Loucy (cell line): ENCODE measurements at regions not wholly inside any gene's neighbourhood (a gene's known extent, or its start where the extent isn't known, plus 50 kb on each side); places are given as distances from the start of the nearest gene placed in this dataset.
A peak's percentile ranks its signal among the peaks of the same experiment; 100 is the strongest.

Experiments used
- H2AFZ ChIP-seq: fragments of 200-600 bp; sonication (generic); 2 replicates; pipeline ENCODE4 v1.6.0; 2016; ENCODE audit warnings: antibody characterized with exemption, mild to moderate bottlenecking, low read length, moderate library complexity
- H3F3A ChIP-seq: fragments of 200-600 bp; 2 replicates; pipeline ENCODE4 v1.6.0; 2016; ENCODE audit warnings: antibody characterized with exemption, low read depth, mild to moderate bottlenecking
- H3K27me3 ChIP-seq: fragments of 200-600 bp; sonication (generic); 2 replicates; pipeline ENCODE4 v1.6.1; 2014; ENCODE audit warnings: low read length, mild to moderate bottlenecking; ENCODE audit not compliant: insufficient read depth, poor library complexity, severe bottlenecking
- H3K36me3 ChIP-seq: fragments of 200-600 bp; sonication (generic); 2 replicates; pipeline ENCODE4 v1.6.1; 2016; ENCODE audit warnings: low read length; ENCODE audit not compliant: insufficient read depth
- H3K4me1 ChIP-seq: fragments of 200-600 bp; sonication (generic); 2 replicates; pipeline ENCODE4 v1.5.1; 2014; ENCODE audit warnings: low read length, mild to moderate bottlenecking; ENCODE audit not compliant: insufficient read depth, poor library complexity, severe bottlenecking
- H3K4me2 ChIP-seq: fragments of 200-600 bp; sonication (generic); 2 replicates; pipeline ENCODE4 v1.6.0; 2014; ENCODE audit warnings: antibody characterized with exemption, low read length, low read depth, mild to moderate bottlenecking; ENCODE audit not compliant: poor library complexity, severe bottlenecking
- H3K4me3 ChIP-seq: fragments of 200-600 bp; sonication (generic); 2 replicates; pipeline ENCODE4 v1.5.1; 2014; ENCODE audit warnings: low read length, mild to moderate bottlenecking, mixed read lengths; ENCODE audit not compliant: poor library complexity, severe bottlenecking
- H3K79me2 ChIP-seq: fragments of 200-600 bp; sonication (generic); 2 replicates; pipeline ENCODE4 v1.6.1; 2014; ENCODE audit warnings: low read length; ENCODE audit not compliant: insufficient read depth
- H3K9ac ChIP-seq: fragments of 200-600 bp; sonication (generic); 2 replicates; pipeline ENCODE4 v1.6.0; 2014; ENCODE audit warnings: mild to moderate bottlenecking, low read depth, low read length, moderate library complexity; ENCODE audit not compliant: poor library complexity, severe bottlenecking
- H3K9me2 ChIP-seq: fragments of 200-600 bp; sonication (generic); replicated peaks from 2 replicates; pipeline ENCODE4 v1.6.1; 2016; ENCODE audit warnings: low read depth, low read length, mixed read lengths
- H3K9me3 ChIP-seq: fragments of 200-600 bp; sonication (generic); 2 replicates; pipeline ENCODE4 v1.6.1; 2014; ENCODE audit warnings: mild to moderate bottlenecking, antibody characterized with exemption, low read length, low read depth; ENCODE audit not compliant: insufficient read depth
- H4K20me1 ChIP-seq: fragments of 200-600 bp; sonication (generic); 2 replicates; pipeline ENCODE4 v1.6.0; 2014; ENCODE audit warnings: antibody characterized with exemption, low read length, mild to moderate bottlenecking; ENCODE audit not compliant: insufficient read depth, poor library complexity, severe bottlenecking
- EZH2phosphoT487 ChIP-seq: fragments of 200-600 bp; IDR thresholded peaks from 2 replicates; pipeline ENCODE4 v1.6.1; 2018; ENCODE audit warnings: antibody characterized with exemption, mild to moderate bottlenecking, moderate library complexity, borderline replicate concordance
- TF ChIP-seq, protein P1 (sequence below): fragments of 200-600 bp; sonication (generic); conservative IDR thresholded peaks from 2 replicates; pipeline ENCODE4 v1.5.1; 2014; ENCODE audit warnings: mild to moderate bottlenecking, antibody characterized with exemption, low read length

DNA sequence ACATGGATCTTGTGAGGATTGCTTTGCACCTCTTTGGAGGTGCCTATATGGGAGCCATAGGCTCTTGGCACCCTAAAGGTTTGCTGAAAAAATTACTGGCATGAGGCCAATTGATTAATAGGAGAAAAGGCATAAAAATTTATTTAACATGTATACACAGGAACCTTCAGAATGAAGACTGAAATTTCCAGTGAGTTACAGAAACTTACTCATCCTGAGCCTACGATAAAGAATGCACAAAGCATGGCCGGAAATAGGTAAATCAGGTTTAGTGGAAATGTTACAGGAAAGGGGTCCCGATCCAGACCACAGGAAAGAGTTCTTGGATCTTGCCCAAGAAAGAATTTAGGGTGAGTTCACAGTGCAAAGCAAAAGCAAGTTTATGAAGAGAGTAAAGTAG is 625.3 kb downstream of the MMUT start:
- Histone ChIP-seq H3K9ac (no peak overlapping the region), H3K9me3 (no peaks in the 10 kb centered on the region; the same call in 1 of the 2 replicates), H3K4me2 (no peak overlapping the region), H3K36me3 (no peaks in the 10 kb centered on the region), H4K20me1 (no peaks in the 10 kb centered on the region), H3K4me1 (no peaks in the 10 kb centered on the region), H3K9me2 (no peaks in the 10 kb centered on the region), H2AFZ (no peak overlapping the region), H3K79me2 (no peaks in the 10 kb centered on the region), H3K4me3 (no peak overlapping the region), H3F3A (no peaks in the 10 kb centered on the region), H3K27me3 (no peaks in the 10 kb centered on the region)
- TF ChIP-seq, protein P1, sequence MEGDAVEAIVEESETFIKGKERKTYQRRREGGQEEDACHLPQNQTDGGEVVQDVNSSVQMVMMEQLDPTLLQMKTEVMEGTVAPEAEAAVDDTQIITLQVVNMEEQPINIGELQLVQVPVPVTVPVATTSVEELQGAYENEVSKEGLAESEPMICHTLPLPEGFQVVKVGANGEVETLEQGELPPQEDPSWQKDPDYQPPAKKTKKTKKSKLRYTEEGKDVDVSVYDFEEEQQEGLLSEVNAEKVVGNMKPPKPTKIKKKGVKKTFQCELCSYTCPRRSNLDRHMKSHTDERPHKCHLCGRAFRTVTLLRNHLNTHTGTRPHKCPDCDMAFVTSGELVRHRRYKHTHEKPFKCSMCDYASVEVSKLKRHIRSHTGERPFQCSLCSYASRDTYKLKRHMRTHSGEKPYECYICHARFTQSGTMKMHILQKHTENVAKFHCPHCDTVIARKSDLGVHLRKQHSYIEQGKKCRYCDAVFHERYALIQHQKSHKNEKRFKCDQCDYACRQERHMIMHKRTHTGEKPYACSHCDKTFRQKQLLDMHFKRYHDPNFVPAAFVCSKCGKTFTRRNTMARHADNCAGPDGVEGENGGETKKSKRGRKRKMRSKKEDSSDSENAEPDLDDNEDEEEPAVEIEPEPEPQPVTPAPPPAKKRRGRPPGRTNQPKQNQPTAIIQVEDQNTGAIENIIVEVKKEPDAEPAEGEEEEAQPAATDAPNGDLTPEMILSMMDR: no peak
- TF ChIP-seq EZH2phosphoT487: no peak

DNA sequence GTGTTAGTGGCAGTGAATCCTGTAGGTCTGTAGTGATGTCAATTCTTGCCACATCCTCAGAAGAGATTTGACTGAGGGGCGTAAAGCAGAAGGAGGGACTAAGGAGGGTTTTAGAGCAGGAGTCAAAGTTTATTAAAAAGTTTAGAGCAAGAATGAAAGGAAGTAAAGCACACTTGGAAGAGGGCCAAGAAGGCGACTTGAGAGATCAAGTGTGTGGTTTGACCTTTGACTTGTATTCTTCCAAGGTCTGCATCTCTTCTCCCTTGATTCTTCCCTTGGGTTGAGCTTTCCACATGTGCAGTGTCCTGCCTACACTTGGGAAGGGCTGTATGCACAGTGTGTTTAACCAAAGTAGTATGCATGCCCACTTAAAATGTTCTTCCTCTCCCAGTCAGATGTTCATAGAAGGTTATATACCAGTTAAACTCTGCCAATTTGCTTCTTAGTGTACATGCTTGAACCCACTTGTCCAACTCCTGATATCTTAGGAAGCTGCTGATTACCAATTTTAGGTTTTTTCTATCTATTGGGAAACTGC is 627.6 kb downstream of the MMUT start:
- Histone ChIP-seq H3F3A (no peaks in the 10 kb centered on the region), H3K4me2 (peak overlapping the region; percentile 18), H3K9me3 (no peaks in the 10 kb centered on the region), H2AFZ (no peak overlapping the region), H3K9ac (no peak overlapping the region), H3K4me1 (no peaks in the 10 kb centered on the region), H3K9me2 (no peaks in the 10 kb centered on the region), H4K20me1 (no peaks in the 10 kb centered on the region), H3K79me2 (no peaks in the 10 kb centered on the region), H3K4me3 (no peak overlapping the region), H3K36me3 (no peaks in the 10 kb centered on the region), H3K27me3 (no peaks in the 10 kb centered on the region)
- TF ChIP-seq EZH2phosphoT487: no peak
- TF ChIP-seq, protein P1: no peak

DNA sequence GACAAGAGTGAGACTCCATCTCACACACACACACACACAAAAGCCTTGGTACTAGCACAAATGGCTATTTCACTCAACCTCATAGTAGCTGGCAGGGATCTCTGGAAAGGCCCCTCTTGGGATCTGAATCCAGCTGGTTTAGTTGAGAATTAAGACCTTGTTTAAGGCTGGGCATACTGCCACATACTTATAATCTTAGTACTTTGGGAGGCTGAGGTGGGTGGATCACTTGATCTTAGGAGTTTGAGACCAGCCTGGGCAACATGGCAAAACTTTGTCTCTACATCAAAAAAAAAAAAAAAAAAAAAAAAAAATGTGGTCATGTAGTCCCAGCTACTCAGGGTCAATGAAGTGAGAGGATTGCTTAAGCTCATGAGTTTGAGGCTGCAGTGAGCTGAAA is 628.3 kb downstream of the MMUT start:
- TF ChIP-seq, protein P1: no peak
- TF ChIP-seq EZH2phosphoT487: no peak
- Histone ChIP-seq H3K4me3 (no peak overlapping the region), H3K9me2 (no peaks in the 10 kb centered on the region), H3F3A (no peaks in the 10 kb centered on the region), H3K27me3 (no peaks in the 10 kb centered on the region), H3K79me2 (no peaks in the 10 kb centered on the region), H3K4me1 (no peaks in the 10 kb centered on the region), H3K36me3 (no peaks in the 10 kb centered on the region), H3K9ac (no peak overlapping the region), H2AFZ (no peak overlapping the region), H4K20me1 (no peaks in the 10 kb centered on the region), H3K9me3 (no peaks in the 10 kb centered on the region), H3K4me2 (no peak overlapping the region)
